ENCODE measurements at regions not wholly inside any gene's neighbourhood (a gene's known extent, or its start where the extent isn't known, plus 50 kb on each side); places are given as distances from the start of the nearest gene placed in this dataset.
"Not testable (repeated sequence)": the region's sequence is repeated elsewhere in the genome, so short reads cannot be mapped to it uniquely, and the experiment has no call there.

GRCh38 chr17:13659051-13659450 is 57.3 kb upstream of the HS3ST3A1 start:
- not testable (repeated sequence) for DNase-seq

GRCh38 chr17:13665872-13666635 is 64.3 kb upstream of the HS3ST3A1 start:
- DNase-seq = no peak

GRCh38 chr17:13671341-13671740 is 69.6 kb upstream of the HS3ST3A1 start:
- no peak for DNase-seq

GRCh38 chr17:13671771-13672170 is 70.0 kb upstream of the HS3ST3A1 start:
- no peak for DNase-seq

- DNase-seq = no peak
Measured at GRCh38 chr17:13678361-13678760, 76.6 kb upstream of the HS3ST3A1 start.

- no peak for DNase-seq
Measured at GRCh38 chr17:13678841-13679240, 77.1 kb upstream of the HS3ST3A1 start.

GRCh38 chr17:13688716-13689115 is 87.0 kb upstream of the HS3ST3A1 start:
- no peak for DNase-seq

- no peak for DNase-seq
Measured at GRCh38 chr17:13690806-13691205, 89.1 kb upstream of the HS3ST3A1 start.

GRCh38 chr17:13694934-13695333 is 93.2 kb upstream of the HS3ST3A1 start:
- no peak for DNase-seq

GRCh38 chr17:13698832-13699231 is 97.1 kb upstream of the HS3ST3A1 start:
- no peak for DNase-seq

- no peak for DNase-seq
Measured at GRCh38 chr17:13699261-13699660, 97.5 kb upstream of the HS3ST3A1 start.

GRCh38 chr17:13702266-13702665 is 100.5 kb upstream of the HS3ST3A1 start:
- no peak for DNase-seq

GRCh38 chr17:13704333-13704732 is 102.6 kb upstream of the HS3ST3A1 start:
- DNase-seq = no peak

- no peak for DNase-seq
Measured at GRCh38 chr17:13705221-13705620, 103.5 kb upstream of the HS3ST3A1 start.

- no peak for DNase-seq
Measured at GRCh38 chr17:13721705-13722104, 120.0 kb upstream of the HS3ST3A1 start.

GRCh38 chr17:13725288-13725990 is 123.7 kb upstream of the HS3ST3A1 start:
- no peak for DNase-seq

GRCh38 chr17:13727441-13728171 is 125.9 kb upstream of the HS3ST3A1 start:
- DNase-seq = no peak

GRCh38 chr17:13728781-13729180 is 127.1 kb upstream of the HS3ST3A1 start:
- no peak for DNase-seq

- DNase-seq = no peak
Measured at GRCh38 chr17:13729466-13730134, 127.9 kb upstream of the HS3ST3A1 start.

- no peak for DNase-seq
Measured at GRCh38 chr17:13734880-13735279, 133.2 kb upstream of the HS3ST3A1 start.

- DNase-seq = no peak
Measured at GRCh38 chr17:13735444-13735843, 133.7 kb upstream of the HS3ST3A1 start.

- DNase-seq = no peak
Measured at GRCh38 chr17:13735861-13736260, 134.1 kb upstream of the HS3ST3A1 start.

GRCh38 chr17:13736916-13737315 is 135.2 kb upstream of the HS3ST3A1 start:
- no peak for DNase-seq
